Body of pancreas (tissue), 4 donors: ENCODE measurements at regions not wholly inside any gene's neighbourhood (a gene's known extent, or its start where the extent isn't known, plus 50 kb on each side); places are given as distances from the start of the nearest gene placed in this dataset.

ENCODE experiments used
- POLR2A ChIP-seq, 3 donors: fragments of 450-650 bp; IDR thresholded peaks; one replicate each; pipeline ENCODE4 v1.6.1; 2016; ENCODE audit warnings: antibody characterized with exemption in 3 of 3, mild to moderate bottlenecking in 2 of 3
- TF ChIP-seq, protein P1 (sequence below), 7 experiments: fragments of 450-650 bp in 4 of 7; fragments of 200-600 bp in 3 of 7; sonication (generic) in 3 of 7; IDR thresholded peaks; one replicate each; pipeline ENCODE4 v1.5.1; 2016 to 2019; ENCODE audit warnings: antibody characterized with exemption in 7 of 7

DNA sequence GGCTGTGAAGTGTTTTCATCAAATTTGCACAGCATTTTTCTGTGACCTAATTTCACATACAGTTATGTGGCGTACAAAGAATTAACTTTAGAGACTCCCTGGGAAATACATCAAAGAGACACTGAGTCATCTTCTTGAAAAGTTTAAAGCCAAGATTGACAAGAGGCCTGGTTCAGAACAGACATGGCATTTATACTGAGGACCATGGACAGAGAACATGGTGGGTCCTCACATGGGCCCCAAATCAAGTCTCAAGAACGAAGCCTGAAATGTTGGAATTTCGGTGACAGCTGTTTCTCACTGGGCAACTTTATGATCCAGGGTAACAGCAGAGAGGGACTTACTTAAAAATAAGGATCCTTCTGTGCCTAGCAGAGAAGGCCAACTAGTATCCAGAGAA is 311.5 kb upstream of the KCNJ16 start:
- TF ChIP-seq, protein P1, sequence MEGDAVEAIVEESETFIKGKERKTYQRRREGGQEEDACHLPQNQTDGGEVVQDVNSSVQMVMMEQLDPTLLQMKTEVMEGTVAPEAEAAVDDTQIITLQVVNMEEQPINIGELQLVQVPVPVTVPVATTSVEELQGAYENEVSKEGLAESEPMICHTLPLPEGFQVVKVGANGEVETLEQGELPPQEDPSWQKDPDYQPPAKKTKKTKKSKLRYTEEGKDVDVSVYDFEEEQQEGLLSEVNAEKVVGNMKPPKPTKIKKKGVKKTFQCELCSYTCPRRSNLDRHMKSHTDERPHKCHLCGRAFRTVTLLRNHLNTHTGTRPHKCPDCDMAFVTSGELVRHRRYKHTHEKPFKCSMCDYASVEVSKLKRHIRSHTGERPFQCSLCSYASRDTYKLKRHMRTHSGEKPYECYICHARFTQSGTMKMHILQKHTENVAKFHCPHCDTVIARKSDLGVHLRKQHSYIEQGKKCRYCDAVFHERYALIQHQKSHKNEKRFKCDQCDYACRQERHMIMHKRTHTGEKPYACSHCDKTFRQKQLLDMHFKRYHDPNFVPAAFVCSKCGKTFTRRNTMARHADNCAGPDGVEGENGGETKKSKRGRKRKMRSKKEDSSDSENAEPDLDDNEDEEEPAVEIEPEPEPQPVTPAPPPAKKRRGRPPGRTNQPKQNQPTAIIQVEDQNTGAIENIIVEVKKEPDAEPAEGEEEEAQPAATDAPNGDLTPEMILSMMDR (IDR thresholded peaks at IDR 0.05), result no peak
- no peak for TF ChIP-seq POLR2A (IDR thresholded peaks at IDR 0.05)
